Gastroesophageal sphincter (tissue), 4 donors: ENCODE measurements at regions not wholly inside any gene's neighbourhood (a gene's known extent, or its start where the extent isn't known, plus 50 kb on each side); places are given as distances from the start of the nearest gene placed in this dataset.

Experiments
- ATAC-seq: fragments of 150-250 bp; one replicate; pipeline ENCODE4 v1.9.1; 2016; ENCODE audit warnings: mild to moderate bottlenecking, moderate library complexity
- H3K27ac ChIP-seq, 4 donors: fragments of 200-600 bp; sonication (generic) in 3 of 4; 1 replicate in 3 of 4; 2 replicates in 1 of 4; pipeline ENCODE4 v1.5.1; 2016 to 2019
- H3K27me3 ChIP-seq: fragments of 200-600 bp; sonication (generic); one replicate; pipeline ENCODE4 v1.5.1; 2019
- H3K36me3 ChIP-seq, 2 donors: fragments of 200-600 bp; sonication (generic); one replicate each; pipeline ENCODE4 v1.5.1; 2019; ENCODE audit warnings: control low read depth in 1 of 2
- H3K4me1 ChIP-seq, 3 donors: fragments of 200-600 bp; sonication (generic); 1 replicate in 2 of 3; 2 replicates in 1 of 3; pipeline ENCODE4 v1.5.1; 2016 to 2019; ENCODE audit warnings: control low read depth in 2 of 3
- H3K4me3 ChIP-seq, 2 donors: fragments of 200-600 bp; sonication (generic); one replicate each; pipeline ENCODE4 v1.5.1; 2019; ENCODE audit warnings: mild to moderate bottlenecking in 1 of 2, moderate library complexity in 1 of 2
- H3K9me3 ChIP-seq, 3 donors: fragments of 200-600 bp; sonication (generic); one replicate each; pipeline ENCODE4 v1.5.1; 2017 to 2019; ENCODE audit warnings: control low read depth in 2 of 3
- CTCF ChIP-seq, 4 experiments: fragments of 200-600 bp in 2 of 4; fragments of 450-650 bp in 2 of 4; sonication (generic) in 1 of 4; IDR thresholded peaks; one replicate each; pipeline ENCODE4 v1.5.1; 2017 to 2019; ENCODE audit warnings: antibody characterized with exemption in 4 of 4, mild to moderate bottlenecking in 2 of 4, moderate library complexity in 2 of 4
- EP300 ChIP-seq: sonication (generic); formaldehyde crosslinking; IDR thresholded peaks from one replicate; pipeline ENCODE4 v1.6.1; 2017; ENCODE audit warnings: antibody characterized with exemption, mild to moderate bottlenecking
- POLR2A ChIP-seq, 2 donors: fragments of 450-650 bp; IDR thresholded peaks; one replicate each; pipeline ENCODE4 v1.6.1; 2017; ENCODE audit warnings: antibody characterized with exemption in 2 of 2, mild to moderate bottlenecking in 2 of 2, moderate library complexity in 1 of 2
- POLR2AphosphoS5 ChIP-seq: sonication (generic); formaldehyde crosslinking; IDR thresholded peaks from one replicate; pipeline ENCODE4 v1.6.1; 2017; ENCODE audit warnings: antibody characterized with exemption
- WGBS, 2 donors: methylation state at CpG; one replicate each; pipeline ENCODE4 v1.1.5; 2018; ENCODE audit warnings: low coverage in 1 of 2; 5-methylcytosine and 5-hydroxymethylcytosine counted together

GRCh38 chr6:33929575-33930288 is 125.9 kb upstream of the MLN start:
- Histone ChIP-seq H3K4me3 (no peak overlapping the region), H3K9me3 (peaks cover 0 to 10% (median 0%) of the 10 kb centered on the region in 3 donors), H3K36me3 (no peaks in the 10 kb centered on the region), H3K27me3 (peaks cover 39% of the 10 kb centered on the region), H3K27ac (no peak overlapping the region), H3K4me1 (no peaks in the 10 kb centered on the region)
- TF ChIP-seq EP300 (no peak), POLR2A (IDR thresholded peaks at IDR 0.05) (no peak), POLR2AphosphoS5 (no peak), CTCF (IDR thresholded peaks at IDR 0.05) (no peak)
- 31 to 36% methylated on average over 9 of the region's 9 CpGs for WGBS, 2 donors
- no peak for ATAC-seq

- peak; percentile 76 for ATAC-seq
- Histone ChIP-seq H3K9me3 (peaks cover 0 to 10% (median 0%) of the 10 kb centered on the region in 3 donors), H3K27me3 (peaks cover 22% of the 10 kb centered on the region), H3K4me1 (no peaks in the 10 kb centered on the region), H3K4me3 (no peak overlapping the region), H3K27ac (peak overlapping the region in 3 of 4 donors; percentile 3 to 35 (median 10)), H3K36me3 (no peaks in the 10 kb centered on the region)
- no peak for TF ChIP-seq POLR2AphosphoS5
- TF ChIP-seq EP300, result no peak
- TF ChIP-seq POLR2A (IDR thresholded peaks at IDR 0.05), result no peak
- no peak for TF ChIP-seq CTCF (IDR thresholded peaks at IDR 0.05)
- 50 to 86% methylated on average over 3 to 4 of the region's 4 CpGs for WGBS, 2 donors
Observed at GRCh38 chr6:33927616-33928015, 123.8 kb upstream of the MLN start.

GRCh38 chr6:33927112-33927511 is 123.3 kb upstream of the MLN start:
- no peak for ATAC-seq
- Histone ChIP-seq H3K27ac (no peak overlapping the region), H3K4me1 (no peaks in the 10 kb centered on the region), H3K27me3 (peaks cover 18% of the 10 kb centered on the region), H3K4me3 (no peak overlapping the region), H3K9me3 (peaks cover 0 to 10% (median 0%) of the 10 kb centered on the region in 3 donors), H3K36me3 (no peaks in the 10 kb centered on the region)
- 18 to 40% methylated on average over 1 to 2 of the region's 4 CpGs for WGBS, 2 donors
- TF ChIP-seq EP300 (no peak), POLR2A (IDR thresholded peaks at IDR 0.05) (no peak), CTCF (IDR thresholded peaks at IDR 0.05) (no peak), POLR2AphosphoS5 (no peak)

- no peak for ATAC-seq
- no peak for TF ChIP-seq CTCF (IDR thresholded peaks at IDR 0.05)
- Histone ChIP-seq H3K4me3 (no peak overlapping the region), H3K4me1 (no peaks in the 10 kb centered on the region), H3K27me3 (peaks cover 12% of the 10 kb centered on the region), H3K9me3 (peaks cover 0 to 10% (median 0%) of the 10 kb centered on the region in 3 donors), H3K36me3 (no peaks in the 10 kb centered on the region), H3K27ac (no peak overlapping the region)
- WGBS, 2 donors, result 66 to 100% methylated on average over 2 to 3 of the region's 4 CpGs
Observed at GRCh38 chr6:33926451-33926850, 122.6 kb upstream of the MLN start.

GRCh38 chr6:33925936-33926335 is 122.1 kb upstream of the MLN start:
- H3K27ac ChIP-seq, result no peak overlapping the region
- H3K4me3 ChIP-seq, result no peak overlapping the region
- no peak for ATAC-seq
- no peaks in the 10 kb centered on the region for H3K4me1 ChIP-seq
- no peaks in the 10 kb centered on the region for H3K36me3 ChIP-seq
- no peak for TF ChIP-seq POLR2A (IDR thresholded peaks at IDR 0.05)
- TF ChIP-seq POLR2AphosphoS5, result no peak
- TF ChIP-seq EP300, result no peak
- TF ChIP-seq CTCF (IDR thresholded peaks at IDR 0.05), result no peak
- peaks cover 7% of the 10 kb centered on the region for H3K27me3 ChIP-seq
- peaks cover 0 to 10% (median 0%) of the 10 kb centered on the region in 3 donors for H3K9me3 ChIP-seq
- WGBS, 2 donors, result 80 to 100% methylated on average over 1 to 2 of the region's 8 CpGs
